HG03432 (cell line): ENCODE measurements at regions not wholly inside any gene's neighbourhood (a gene's known extent, or its start where the extent isn't known, plus 50 kb on each side); places are given as distances from the start of the nearest gene placed in this dataset.
"Not testable (repeated sequence)": the region's sequence is repeated elsewhere in the genome, so short reads cannot be mapped to it uniquely, and the experiment has no call there.

ENCODE experiments used
- ATAC-seq: cut with Tn5 transposase; IDR thresholded peaks from one replicate; pipeline ENCODE4 v1.9.1; 2021; ENCODE audit warnings: mild to moderate bottlenecking, moderate library complexity; ENCODE audit not compliant: unreplicated experiment

- ATAC-seq, result no peak
These were observed 54.4 kb upstream of the JAK1 start for GRCh38 chr1:65020774-65021173.

GRCh38 chr1:65021795-65022194 lies 55.4 kb upstream of the JAK1 start:
- ATAC-seq, result no peak

- no peak for ATAC-seq
These were observed 55.9 kb upstream of the JAK1 start for GRCh38 chr1:65022216-65022615.

GRCh38 chr1:65025794-65026193 lies 59.4 kb upstream of the JAK1 start:
- ATAC-seq, result no peak

- ATAC-seq, result no peak
These were observed 59.9 kb upstream of the JAK1 start for GRCh38 chr1:65026235-65026634.

GRCh38 chr1:65027666-65028358 lies 61.5 kb upstream of the JAK1 start:
- ATAC-seq, result no peak

- ATAC-seq, result not testable (repeated sequence)
These were observed 63.1 kb upstream of the JAK1 start for GRCh38 chr1:65029434-65029833.

- ATAC-seq, result not testable (repeated sequence)
These were observed 68.5 kb upstream of the JAK1 start for GRCh38 chr1:65034879-65035278.

- no peak for ATAC-seq
These were observed 70.3 kb upstream of the JAK1 start for GRCh38 chr1:65036570-65037051.

GRCh38 chr1:65039066-65039465 lies 72.7 kb upstream of the JAK1 start:
- ATAC-seq, result no peak

- no peak for ATAC-seq
These were observed 73.2 kb upstream of the JAK1 start for GRCh38 chr1:65039508-65039907.

- ATAC-seq, result no peak
These were observed 76.1 kb upstream of the JAK1 start for GRCh38 chr1:65042467-65042866.

GRCh38 chr1:65044411-65044810 lies 78.1 kb upstream of the JAK1 start:
- ATAC-seq, result no peak

GRCh38 chr1:65045022-65045817 lies 78.9 kb upstream of the JAK1 start:
- ATAC-seq, result no peak

GRCh38 chr1:65048335-65048734 lies 82.0 kb upstream of the JAK1 start:
- ATAC-seq, result no peak

GRCh38 chr1:65049941-65050713 lies 83.8 kb upstream of the JAK1 start:
- no peak for ATAC-seq

GRCh38 chr1:65050735-65051134 lies 84.4 kb upstream of the JAK1 start:
- ATAC-seq, result no peak

GRCh38 chr1:65054481-65054880 lies 88.1 kb upstream of the JAK1 start:
- no peak for ATAC-seq

GRCh38 chr1:65055747-65056146 lies 89.4 kb upstream of the JAK1 start:
- ATAC-seq, result no peak

GRCh38 chr1:65056234-65056633 lies 89.9 kb upstream of the JAK1 start:
- ATAC-seq, result no peak

- no peak for ATAC-seq
These were observed 90.5 kb upstream of the JAK1 start for GRCh38 chr1:65056866-65057265.
